ENCODE measurements at regions not wholly inside any gene's neighbourhood (a gene's known extent, or its start where the extent isn't known, plus 50 kb on each side); places are given as distances from the start of the nearest gene placed in this dataset.

- Histone ChIP-seq H3K79me2 (ENCODE audit: control insufficient read depth, low read length) (no peaks in the 10 kb centered on the region), H3K4me3 (ENCODE audit: low read length) (no peak overlapping the region), H3K36me3 (ENCODE audit: control insufficient read depth, low read length) (no peaks in the 10 kb centered on the region), H3K4me1 (ENCODE audit: control insufficient read depth, low read length) (peaks cover 16% of the 10 kb centered on the region), H3K27me3 (ENCODE audit: control insufficient read depth, low read length) (no peaks in the 10 kb centered on the region), H3K4me2 (ENCODE audit: low read length) (no peak overlapping the region), H3K9me3 (ENCODE audit: control insufficient read depth, insufficient read depth, low read length) (no peaks in the 10 kb centered on the region), H3F3A (ENCODE audit: control insufficient read depth, insufficient read depth) (no peaks in the 10 kb centered on the region), H3K27ac (ENCODE audit: low read depth, low read length) (no peak overlapping the region), H4K20me1 (ENCODE audit: control insufficient read depth, insufficient read depth, low read depth, low read length) (no peaks in the 10 kb centered on the region), H3K9me2 (replicated peaks; ENCODE audit: control insufficient read depth, low read length) (no peaks in the 10 kb centered on the region)
- TF ChIP-seq CTCF (IDR thresholded peaks at IDR 0.05; ENCODE audit: low read depth, low read length, poor library complexity, severe bottlenecking) (no peak), EZH2phosphoT487 (IDR thresholded peaks at IDR 0.05; ENCODE audit: borderline replicate concordance, low read length) (no peak)
Observed at GRCh38 chr2:128605931-128606330, 287.3 kb upstream of the HS6ST1 start.

- Histone ChIP-seq H4K20me1 (ENCODE audit: control insufficient read depth, insufficient read depth, low read depth, low read length) (no peaks in the 10 kb centered on the region), H3K36me3 (ENCODE audit: control insufficient read depth, low read length) (no peaks in the 10 kb centered on the region), H3K4me2 (ENCODE audit: low read length) (no peak overlapping the region), H3F3A (ENCODE audit: control insufficient read depth, insufficient read depth) (no peaks in the 10 kb centered on the region), H3K27me3 (ENCODE audit: control insufficient read depth, low read length) (no peaks in the 10 kb centered on the region), H3K4me3 (ENCODE audit: low read length) (no peak overlapping the region), H3K79me2 (ENCODE audit: control insufficient read depth, low read length) (no peaks in the 10 kb centered on the region), H3K27ac (ENCODE audit: low read depth, low read length) (no peak overlapping the region), H3K9me3 (ENCODE audit: control insufficient read depth, insufficient read depth, low read length) (no peaks in the 10 kb centered on the region), H3K4me1 (ENCODE audit: control insufficient read depth, low read length) (peaks cover 7% of the 10 kb centered on the region), H3K9me2 (replicated peaks; ENCODE audit: control insufficient read depth, low read length) (no peaks in the 10 kb centered on the region)
- TF ChIP-seq EZH2phosphoT487 (IDR thresholded peaks at IDR 0.05; ENCODE audit: borderline replicate concordance, low read length) (no peak), CTCF (IDR thresholded peaks at IDR 0.05; ENCODE audit: low read depth, low read length, poor library complexity, severe bottlenecking) (no peak)
Observed at GRCh38 chr2:128606837-128607236, 288.2 kb upstream of the HS6ST1 start.

DNA sequence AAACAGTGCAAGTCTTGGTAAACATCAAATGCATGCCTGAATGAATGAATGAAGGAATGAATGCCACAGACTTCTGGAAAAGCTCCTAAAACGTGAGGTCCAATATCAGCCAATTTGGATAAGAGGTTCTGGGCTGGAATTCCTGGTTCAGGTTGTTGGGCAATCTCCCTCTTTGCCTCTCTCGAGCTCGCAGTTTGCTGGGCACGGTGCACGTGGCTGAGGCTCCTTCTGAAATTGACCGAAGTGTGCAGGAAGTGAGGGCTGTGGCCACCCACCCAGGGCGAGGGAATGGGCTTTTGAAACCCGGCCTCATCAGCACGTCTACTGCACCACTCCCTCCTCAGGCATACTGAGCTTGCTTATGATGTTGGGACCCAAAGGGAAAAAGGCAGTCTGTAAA, 288.8 kb upstream of the HS6ST1 start:
- Histone ChIP-seq H3K9me2 (replicated peaks; ENCODE audit: control insufficient read depth, low read length) (no peaks in the 10 kb centered on the region), H3K27ac (ENCODE audit: low read depth, low read length) (no peak overlapping the region), H3K4me1 (ENCODE audit: control insufficient read depth, low read length) (peaks cover 5% of the 10 kb centered on the region), H3K4me3 (ENCODE audit: low read length) (no peak overlapping the region), H3F3A (ENCODE audit: control insufficient read depth, insufficient read depth) (no peaks in the 10 kb centered on the region), H3K36me3 (ENCODE audit: control insufficient read depth, low read length) (no peaks in the 10 kb centered on the region), H3K9me3 (ENCODE audit: control insufficient read depth, insufficient read depth, low read length) (no peaks in the 10 kb centered on the region), H4K20me1 (ENCODE audit: control insufficient read depth, insufficient read depth, low read depth, low read length) (no peaks in the 10 kb centered on the region), H3K27me3 (ENCODE audit: control insufficient read depth, low read length) (no peaks in the 10 kb centered on the region), H3K79me2 (ENCODE audit: control insufficient read depth, low read length) (no peaks in the 10 kb centered on the region), H3K4me2 (ENCODE audit: low read length) (no peak overlapping the region)
- TF ChIP-seq EZH2phosphoT487 (IDR thresholded peaks at IDR 0.05; ENCODE audit: borderline replicate concordance, low read length) (no peak), CTCF (IDR thresholded peaks at IDR 0.05; ENCODE audit: low read depth, low read length, poor library complexity, severe bottlenecking) (no peak)

Data from DOHH2 (cell line).